ENCODE measurements at regions not wholly inside any gene's neighbourhood (a gene's known extent, or its start where the extent isn't known, plus 50 kb on each side); places are given as distances from the start of the nearest gene placed in this dataset.
A peak's percentile ranks its signal among the peaks of the same experiment; 100 is the strongest.
"Not testable (repeated sequence)": the region's sequence is repeated elsewhere in the genome, so short reads cannot be mapped to it uniquely, and the experiment has no call there.

DNA sequence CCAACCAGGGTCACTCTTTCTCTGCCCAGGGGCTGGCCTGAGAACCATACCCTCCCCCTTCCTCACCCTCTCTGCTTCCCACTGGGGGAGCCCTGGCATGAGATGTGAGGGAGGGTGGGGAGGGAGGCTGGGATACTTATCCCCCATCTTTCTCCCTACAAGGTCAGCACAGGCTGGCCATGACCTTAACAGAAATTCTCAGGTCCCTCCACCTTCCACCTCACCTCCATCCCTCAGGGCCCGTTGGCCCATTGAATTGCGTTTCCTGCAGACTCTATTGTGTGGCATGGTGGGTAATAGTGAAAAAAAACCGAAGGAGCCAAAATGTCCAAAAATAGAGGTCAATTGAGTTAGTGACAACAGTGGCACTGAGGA lies 159.5 kb downstream of the OR4M2 start:
- no peak for TF ChIP-seq POLR2AphosphoS5 (IDR thresholded peaks at IDR 0.05; ENCODE audit: low read depth, low read length)
- TF ChIP-seq SPI1 (IDR thresholded peaks at IDR 0.05; ENCODE audit: low read depth, low read length): no peak
- TF ChIP-seq TAF1 (IDR thresholded peaks at IDR 0.05; ENCODE audit: low read depth, low read length): no peak
- no peak for TF ChIP-seq POU2F2 (IDR thresholded peaks at IDR 0.05; ENCODE audit: low read depth, low read length)
- no peak for TF ChIP-seq PAX5 (IDR thresholded peaks at IDR 0.05; ENCODE audit: insufficient read depth, low read length, severe bottlenecking)
- no peak for TF ChIP-seq POLR2A (IDR thresholded peaks at IDR 0.05; ENCODE audit: low read depth, low read length)
- no peak for FAIRE-seq
- DNase-seq (ENCODE audit: insufficient read length, low spot score): no peak

DNA sequence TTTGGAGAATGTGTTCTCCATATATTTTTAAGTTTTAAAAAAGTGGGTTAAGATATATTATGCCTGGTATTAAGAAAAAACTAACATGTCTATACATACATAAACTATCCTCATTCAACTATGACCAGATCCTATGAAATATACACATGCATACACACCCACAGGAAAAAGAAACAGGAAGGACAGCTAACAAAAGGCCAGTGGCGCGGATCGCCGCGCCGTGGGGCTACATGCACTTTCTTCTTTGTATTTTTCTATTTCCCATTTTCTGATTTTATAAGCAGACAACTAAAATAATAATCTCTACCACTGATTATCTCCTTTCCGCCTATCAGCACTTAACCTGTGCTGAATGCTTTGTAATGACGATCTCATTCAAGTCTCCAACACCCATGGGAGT lies 160.1 kb downstream of the OR4M2 start:
- FAIRE-seq (no peak), DNase-seq (ENCODE audit: insufficient read length, low spot score) (no peak)
- no peak for TF ChIP-seq POLR2A (IDR thresholded peaks at IDR 0.05; ENCODE audit: low read depth, low read length)
- TF ChIP-seq POU2F2 (IDR thresholded peaks at IDR 0.05; ENCODE audit: low read depth, low read length): no peak
- TF ChIP-seq PAX5 (IDR thresholded peaks at IDR 0.05; ENCODE audit: insufficient read depth, low read length, severe bottlenecking): no peak
- TF ChIP-seq POLR2AphosphoS5 (IDR thresholded peaks at IDR 0.05; ENCODE audit: low read depth, low read length): no peak
- TF ChIP-seq TAF1 (IDR thresholded peaks at IDR 0.05; ENCODE audit: low read depth, low read length): no peak
- TF ChIP-seq SPI1 (IDR thresholded peaks at IDR 0.05; ENCODE audit: low read depth, low read length): no peak

- no peak for FAIRE-seq
- DNase-seq (ENCODE audit: insufficient read length, low spot score): no peak
- no peak for TF ChIP-seq SPI1 (IDR thresholded peaks at IDR 0.05; ENCODE audit: low read depth, low read length)
- TF ChIP-seq POLR2A (IDR thresholded peaks at IDR 0.05; ENCODE audit: low read depth, low read length): no peak
- no peak for TF ChIP-seq POLR2AphosphoS5 (IDR thresholded peaks at IDR 0.05; ENCODE audit: low read depth, low read length)
- no peak for TF ChIP-seq PAX5 (IDR thresholded peaks at IDR 0.05; ENCODE audit: insufficient read depth, low read length, severe bottlenecking)
- TF ChIP-seq POU2F2 (IDR thresholded peaks at IDR 0.05; ENCODE audit: low read depth, low read length): no peak
- no peak for TF ChIP-seq TAF1 (IDR thresholded peaks at IDR 0.05; ENCODE audit: low read depth, low read length)
Observed at GRCh38 chr15:22240986-22241385, 160.7 kb downstream of the OR4M2 start.

DNA sequence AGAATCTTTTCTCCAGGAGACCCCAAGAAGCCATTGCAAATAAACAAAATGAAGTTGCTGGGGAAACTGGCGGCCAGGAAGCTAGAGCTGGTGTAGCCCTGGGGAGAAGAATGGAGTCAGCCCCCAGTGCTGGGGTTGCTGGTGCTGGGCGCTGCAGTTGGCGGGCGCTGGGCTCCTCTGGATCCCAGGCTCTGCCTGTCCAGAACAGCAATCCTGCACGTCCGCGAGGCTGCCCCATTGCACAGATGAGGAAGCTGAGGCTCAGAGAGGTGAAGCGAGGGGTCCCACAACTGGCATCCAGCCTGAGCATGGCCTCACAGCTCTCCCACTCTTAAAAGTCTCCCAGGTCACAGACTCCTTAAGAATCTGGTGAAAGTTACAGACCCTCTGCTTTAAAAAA lies 161.1 kb downstream of the OR4M2 start:
- TF ChIP-seq POLR2AphosphoS5 (IDR thresholded peaks at IDR 0.05; ENCODE audit: low read depth, low read length): no peak
- TF ChIP-seq POLR2A (IDR thresholded peaks at IDR 0.05; ENCODE audit: low read depth, low read length): no peak
- TF ChIP-seq POU2F2 (IDR thresholded peaks at IDR 0.05; ENCODE audit: low read depth, low read length): no peak
- DNase-seq (ENCODE audit: insufficient read length, low spot score) (no peak), FAIRE-seq (no peak)

DNA sequence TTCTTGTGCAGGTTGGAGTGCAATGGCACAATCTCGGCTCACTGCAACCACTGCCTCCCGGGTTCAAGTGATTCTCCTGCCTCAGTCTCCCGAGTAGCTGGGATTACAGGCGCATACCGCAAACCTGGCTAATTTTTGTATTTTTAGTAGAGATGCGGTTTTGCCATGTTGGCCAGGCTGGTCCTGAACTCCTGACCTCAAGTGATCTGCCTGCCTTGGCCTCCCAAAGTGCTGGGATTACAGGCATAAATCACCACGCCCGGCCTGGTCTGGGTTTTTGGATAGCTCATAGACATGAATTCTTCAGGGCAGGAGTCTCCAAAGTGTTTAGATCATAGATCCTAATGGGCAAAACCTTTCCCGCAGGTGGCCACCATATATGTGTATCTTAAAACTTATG lies 162.0 kb downstream of the OR4M2 start:
- not testable (repeated sequence) for DNase-seq (ENCODE audit: insufficient read length, low spot score); FAIRE-seq

DNA sequence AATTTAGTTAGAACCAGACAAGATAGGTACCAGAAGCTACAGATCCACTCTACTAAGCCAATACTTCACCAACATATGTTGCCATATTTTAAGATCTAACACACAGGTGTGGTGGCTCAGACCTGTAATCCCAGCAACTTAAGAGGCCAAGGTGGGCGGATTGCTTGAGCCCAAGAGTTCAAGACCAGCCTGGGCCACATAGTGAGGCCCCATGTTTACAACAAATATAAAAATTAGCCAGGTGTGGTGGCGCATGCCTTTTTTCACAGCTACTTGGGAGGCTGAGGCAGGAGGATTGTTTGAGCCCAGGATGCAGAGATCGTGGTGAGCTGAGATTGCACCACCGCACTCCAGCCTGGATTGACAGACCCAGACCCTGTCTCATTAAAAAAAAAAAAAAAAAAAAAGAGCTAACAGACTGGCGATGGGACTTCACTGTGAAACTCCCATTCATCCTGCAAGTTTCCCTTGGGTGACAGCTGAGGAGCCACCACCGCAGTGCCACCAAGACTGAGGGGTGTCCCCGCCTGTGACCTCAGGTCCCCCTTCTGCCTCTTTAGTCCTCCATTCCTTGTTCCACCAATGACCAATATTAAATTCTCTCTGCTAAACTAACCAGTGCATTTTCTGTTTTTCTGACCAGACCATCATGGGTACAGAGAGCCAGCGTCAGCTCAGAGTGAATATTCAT lies 163.3 kb downstream of the OR4M2 start:
- FAIRE-seq: no peak
- no peak for TF ChIP-seq PAX5 (IDR thresholded peaks at IDR 0.05; ENCODE audit: insufficient read depth, low read length, severe bottlenecking)
- TF ChIP-seq SPI1 (IDR thresholded peaks at IDR 0.05; ENCODE audit: low read depth, low read length): no peak
- TF ChIP-seq POU2F2 (IDR thresholded peaks at IDR 0.05; ENCODE audit: low read depth, low read length): no peak
- no peak for TF ChIP-seq POLR2AphosphoS5 (IDR thresholded peaks at IDR 0.05; ENCODE audit: low read depth, low read length)
- TF ChIP-seq TAF1 (IDR thresholded peaks at IDR 0.05; ENCODE audit: low read depth, low read length): no peak
- TF ChIP-seq POLR2A (IDR thresholded peaks at IDR 0.05; ENCODE audit: low read depth, low read length): no peak
- DNase-seq (ENCODE audit: insufficient read length, low spot score): no peak

- FAIRE-seq; DNase-seq (ENCODE audit: insufficient read length, low spot score): not testable (repeated sequence)
Observed at GRCh38 chr15:22249511-22249910, 169.2 kb downstream of the OR4M2 start.

GRCh38 chr15:22250501-22251290 lies 170.4 kb downstream of the OR4M2 start:
- peak; percentile 9; the same call in 1 of the 2 replicates for TF ChIP-seq SPI1 (IDR thresholded peaks at IDR 0.05; ENCODE audit: low read depth, low read length)
- not testable (repeated sequence) for FAIRE-seq; DNase-seq (ENCODE audit: insufficient read length, low spot score)

GRCh38 chr15:22251422-22251821 lies 171.1 kb downstream of the OR4M2 start:
- FAIRE-seq (no peak), DNase-seq (ENCODE audit: insufficient read length, low spot score) (no peak)
- no peak for TF ChIP-seq TAF1 (IDR thresholded peaks at IDR 0.05; ENCODE audit: low read depth, low read length)
- TF ChIP-seq SPI1 (IDR thresholded peaks at IDR 0.05; ENCODE audit: low read depth, low read length): no peak
- TF ChIP-seq PAX5 (IDR thresholded peaks at IDR 0.05; ENCODE audit: insufficient read depth, low read length, severe bottlenecking): no peak
- TF ChIP-seq POLR2A (IDR thresholded peaks at IDR 0.05; ENCODE audit: low read depth, low read length): no peak
- no peak for TF ChIP-seq POLR2AphosphoS5 (IDR thresholded peaks at IDR 0.05; ENCODE audit: low read depth, low read length)
- TF ChIP-seq POU2F2 (IDR thresholded peaks at IDR 0.05; ENCODE audit: low read depth, low read length): no peak

DNA sequence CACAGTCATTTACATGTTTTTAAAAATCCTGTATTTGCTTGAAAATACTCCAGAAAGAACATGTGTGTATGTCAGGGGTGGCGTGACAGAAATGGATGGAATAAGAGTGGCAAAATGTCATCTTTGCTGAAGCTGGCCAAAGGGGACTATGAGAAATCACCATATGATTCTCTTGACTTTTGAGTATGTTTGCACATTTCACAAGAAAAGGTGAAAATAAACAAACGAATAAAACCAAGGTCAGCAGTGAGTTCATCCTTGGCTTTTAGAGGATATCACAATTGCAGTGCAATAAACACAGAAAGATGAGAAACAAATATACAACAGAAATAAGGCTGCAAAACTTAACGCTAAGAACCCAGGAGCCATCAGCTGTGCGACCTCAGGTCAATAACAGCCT lies 171.7 kb downstream of the OR4M2 start:
- DNase-seq (ENCODE audit: insufficient read length, low spot score); FAIRE-seq: not testable (repeated sequence)

GRCh38 chr15:22252521-22252920 lies 172.2 kb downstream of the OR4M2 start:
- not testable (repeated sequence) for DNase-seq (ENCODE audit: insufficient read length, low spot score); FAIRE-seq

DNA sequence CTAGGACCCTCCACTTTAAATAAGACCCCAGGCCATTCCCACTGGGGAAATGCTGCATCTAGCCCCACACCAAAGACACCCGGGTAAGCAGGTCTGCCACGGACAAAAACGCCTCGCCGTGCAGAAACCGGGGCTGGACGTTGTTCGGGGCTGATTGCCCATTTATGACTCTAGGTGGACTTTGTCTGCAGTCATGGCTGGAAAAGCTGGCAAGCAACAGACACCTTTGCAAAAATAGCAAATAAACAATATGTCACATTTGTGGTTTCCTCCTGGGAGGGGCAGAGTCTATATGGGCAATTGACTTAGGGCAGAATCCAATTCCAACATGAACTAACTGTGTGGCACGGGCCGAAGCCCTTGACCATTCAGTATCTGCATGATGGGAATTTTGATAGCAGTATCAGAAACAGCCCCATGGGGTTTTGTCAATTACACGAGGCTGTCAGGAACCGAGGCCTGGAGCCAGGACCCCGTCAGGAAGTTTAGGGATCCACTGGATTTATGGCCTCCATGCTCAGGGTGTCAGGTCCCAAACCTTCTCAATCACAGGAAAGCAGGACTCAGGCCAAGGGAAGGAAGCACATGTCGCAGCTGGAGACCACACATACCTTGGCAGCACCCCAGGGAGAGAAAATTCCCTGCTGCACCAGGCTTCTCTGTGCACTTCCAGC lies 172.8 kb downstream of the OR4M2 start:
- not testable (repeated sequence) for DNase-seq (ENCODE audit: insufficient read length, low spot score); FAIRE-seq
